Common myeloid progenitor, CD34-positive (primary cell): ENCODE measurements at regions not wholly inside any gene's neighbourhood (a gene's known extent, or its start where the extent isn't known, plus 50 kb on each side); places are given as distances from the start of the nearest gene placed in this dataset.

Source experiments
- CTCF ChIA-PET: fragments of 350-600 bp; sonication (Branson Sonifier 250); formaldehyde crosslinking; loops from one replicate; lab custom pipeline; 2021; ENCODE audit warnings: antibody characterized with exemption; lab: Charles Lee
- POLR2A ChIA-PET: fragments of 350-600 bp; sonication (Branson Sonifier 250); formaldehyde crosslinking; loops from one replicate; lab custom pipeline; 2021; ENCODE audit warnings: antibody characterized with exemption; lab: Charles Lee
- DNase-seq, 3 donors: peaks; one replicate each; pipeline versions ENCODE4 v3.0.0 to v3.0.0-alpha.2; 2013
- H3K27ac ChIP-seq, 2 experiments: 1 replicate in 1 of 2; 2 replicates in 1 of 2; pipeline ENCODE4 v1.7.0; 2013; ENCODE audit warnings: inconsistent platforms in 2 of 2, low read length in 2 of 2, mild to moderate bottlenecking in 2 of 2, low read depth in 1 of 2, moderate library complexity in 1 of 2; ENCODE audit not compliant: severe bottlenecking in 2 of 2, insufficient read depth in 1 of 2, poor library complexity in 1 of 2
- H3K27me3 ChIP-seq, 5 experiments: replicated peaks in 2 of 5; 1 replicate in 3 of 5; 2 replicates in 2 of 5; pipeline versions ENCODE4 v1.6.1 to v1.7.0; 2013; ENCODE audit warnings: low read length in 4 of 5, mild to moderate bottlenecking in 2 of 5, moderate library complexity in 2 of 5, inconsistent platforms in 1 of 5; ENCODE audit not compliant: insufficient read depth in 5 of 5, control insufficient read depth in 4 of 5
- H3K36me3 ChIP-seq, 4 experiments: 1 replicate in 2 of 4; 2 replicates in 2 of 4; pipeline versions ENCODE4 v1.6.1 to v1.7.0; 2013; ENCODE audit warnings: low read length in 3 of 4, control low read depth in 1 of 4, mild to moderate bottlenecking in 1 of 4; ENCODE audit not compliant: control insufficient read depth in 4 of 4, insufficient read depth in 4 of 4
- H3K4me1 ChIP-seq, 4 experiments: 1 replicate in 3 of 4; 2 replicates in 1 of 4; pipeline versions ENCODE4 v1.6.1 to v1.7.1; 2013; ENCODE audit warnings: low read length in 3 of 4, mild to moderate bottlenecking in 3 of 4, control low read depth in 1 of 4, inconsistent platforms in 1 of 4, moderate library complexity in 1 of 4; ENCODE audit not compliant: control insufficient read depth in 4 of 4, insufficient read depth in 4 of 4; ENCODE audit errors: control extremely low read depth in 1 of 4
- H3K4me3 ChIP-seq, 7 experiments: 1 replicate in 4 of 7; 2 replicates in 3 of 7; pipeline versions ENCODE4 v1.5.1 to v1.7.0; 2013; ENCODE audit warnings: mild to moderate bottlenecking in 7 of 7, low read length in 6 of 7, moderate library complexity in 6 of 7, inconsistent platforms in 2 of 7, low read depth in 2 of 7, control low read depth in 1 of 7; ENCODE audit not compliant: insufficient read depth in 4 of 7, control insufficient read depth in 1 of 7; ENCODE audit errors: extremely low read depth in 1 of 7
- H3K9me3 ChIP-seq, 5 experiments: 1 replicate in 4 of 5; 2 replicates in 1 of 5; pipeline versions ENCODE4 v1.6.1 to v1.7.1; 2013; ENCODE audit warnings: low read length in 4 of 5, mild to moderate bottlenecking in 2 of 5, inconsistent platforms in 1 of 5, low read depth in 1 of 5, moderate library complexity in 1 of 5; ENCODE audit not compliant: control insufficient read depth in 4 of 5, insufficient read depth in 2 of 5; ENCODE audit errors: control extremely low read depth in 1 of 5
- WGBS: methylation state at CpG from one replicate; pipeline ENCODE4 v1.1.5; 2013; ENCODE audit not compliant: insufficient coverage; 5-methylcytosine and 5-hydroxymethylcytosine counted together

GRCh38 chr9:14372437-14373335 lies 58.7 kb upstream of the NFIB start:
- no peaks in the 10 kb centered on the region for H3K4me1 ChIP-seq
- ChIA-PET CTCF (interaction anchor here (1.7 kb wide), 1 partner anchor 19 kb away, joined by 7 read pairs; no protein-coding TSS in a partner anchor), POLR2A (no interaction called here)
- no peak for DNase-seq
- H3K4me3 ChIP-seq = no peak overlapping the region
- peaks cover 0 to 10% (median 4%) of the 10 kb centered on the region in 5 experiments for H3K27me3 ChIP-seq
- H3K36me3 ChIP-seq = no peaks in the 10 kb centered on the region
- H3K27ac ChIP-seq = no peak overlapping the region
- WGBS = 56% methylated on average over 2 of the region's 4 CpGs
- H3K9me3 ChIP-seq = no peaks in the 10 kb centered on the region

DNA sequence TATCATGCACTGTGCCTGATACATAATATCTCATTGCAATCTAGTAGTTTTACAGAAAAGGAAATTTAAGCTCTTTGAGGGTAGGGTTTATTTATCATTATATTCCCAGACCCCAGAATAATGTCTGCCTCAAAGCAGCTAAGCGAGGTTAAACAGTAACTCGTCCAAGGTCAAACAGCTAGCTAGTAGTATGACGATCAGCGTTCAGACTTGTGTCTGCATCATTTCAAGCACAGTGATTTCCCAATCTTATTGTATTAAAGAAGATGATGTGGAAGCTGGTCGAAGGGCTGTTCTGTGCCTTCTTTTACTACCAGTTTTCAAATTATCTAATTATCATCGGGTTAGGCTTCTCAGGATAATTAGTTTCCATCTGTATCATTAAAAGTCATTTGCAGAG lies 55.1 kb upstream of the NFIB start:
- H3K9me3 ChIP-seq = no peaks in the 10 kb centered on the region
- WGBS = 95% methylated on average over 2 of the region's 6 CpGs
- no peak overlapping the region for H3K27ac ChIP-seq
- CTCF ChIA-PET = interaction anchor here (0.8 to 1.9 kb wide), 4 partner anchors 11 to 941 kb away, joined by 3 to 5 read pairs (median 4); no protein-coding TSS in a partner anchor
- POLR2A ChIA-PET = no interaction called here
- peaks cover 0 to 6% (median 5%) of the 10 kb centered on the region in 4 experiments for H3K4me1 ChIP-seq
- H3K27me3 ChIP-seq = peaks cover 0 to 20% (median 11%) of the 10 kb centered on the region in 5 experiments
- no peak overlapping the region for H3K4me3 ChIP-seq
- DNase-seq = no peak
- H3K36me3 ChIP-seq = no peaks in the 10 kb centered on the region

DNA sequence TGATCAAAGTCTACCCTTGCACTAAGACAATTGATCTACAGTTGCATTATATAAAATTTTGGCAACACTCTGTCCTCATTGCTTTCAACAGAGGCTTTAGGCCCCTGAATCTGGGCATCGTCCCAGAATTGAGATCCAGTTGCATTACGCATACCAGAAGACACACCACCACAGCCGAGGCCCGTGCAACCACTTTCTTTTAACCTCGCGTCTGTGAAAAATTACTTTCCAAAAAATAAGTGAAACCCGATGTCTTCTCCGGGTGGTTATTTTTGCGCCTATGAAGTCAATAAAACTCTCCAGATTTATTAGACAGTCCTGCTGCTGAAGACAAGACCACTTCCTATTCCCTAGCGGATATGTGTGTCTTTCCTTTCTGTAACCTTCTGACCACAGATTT lies 52.1 kb upstream of the NFIB start:
- Histone ChIP-seq H3K4me1 (peaks cover 0 to 6% (median 5%) of the 10 kb centered on the region in 4 experiments), H3K4me3 (no peak overlapping the region), H3K36me3 (no peaks in the 10 kb centered on the region), H3K27me3 (peaks cover 0 to 23% (median 11%) of the 10 kb centered on the region in 5 experiments), H3K9me3 (no peaks in the 10 kb centered on the region), H3K27ac (no peak overlapping the region)
- CTCF ChIA-PET = no interaction called here
- DNase-seq = peak in 2 of 3 donors; percentile 40 to 55
- WGBS = 45% methylated on average over 10 of the region's 10 CpGs
- POLR2A ChIA-PET = no interaction called here

DNA sequence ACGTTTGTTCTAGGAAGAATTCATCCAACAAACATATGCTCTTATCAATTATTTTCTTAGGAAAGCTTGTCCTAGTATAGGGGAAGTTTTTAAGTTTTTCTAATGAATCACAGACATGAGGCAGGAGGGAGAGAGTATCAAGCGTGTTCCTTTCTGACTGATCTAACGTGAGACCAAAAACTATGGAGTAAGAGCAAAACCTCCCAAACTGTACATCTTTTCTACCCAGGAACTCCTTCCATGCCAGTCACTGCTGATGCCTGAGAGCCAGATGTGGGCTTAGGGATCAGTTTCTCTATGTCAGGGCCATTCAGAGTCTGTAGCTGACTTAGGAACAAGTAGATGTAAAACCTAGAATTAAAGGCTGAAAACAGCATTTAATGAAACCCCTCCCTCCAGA lies 51.7 kb upstream of the NFIB start:
- WGBS = 93% methylated on average over 2 of the region's 3 CpGs
- Histone ChIP-seq H3K36me3 (no peaks in the 10 kb centered on the region), H3K27ac (no peak overlapping the region), H3K4me3 (no peak overlapping the region), H3K4me1 (peaks cover 0 to 6% (median 5%) of the 10 kb centered on the region in 4 experiments), H3K9me3 (no peaks in the 10 kb centered on the region), H3K27me3 (peaks cover 0 to 23% (median 11%) of the 10 kb centered on the region in 5 experiments)
- ChIA-PET POLR2A (no interaction called here), CTCF (interaction anchor here (0.7 kb wide), 1 partner anchor 14 kb away, joined by 3 read pairs; no protein-coding TSS in a partner anchor)
- no peak for DNase-seq
